ENCODE measurements at regions not wholly inside any gene's neighbourhood (a gene's known extent, or its start where the extent isn't known, plus 50 kb on each side); places are given as distances from the start of the nearest gene placed in this dataset.

DNA sequence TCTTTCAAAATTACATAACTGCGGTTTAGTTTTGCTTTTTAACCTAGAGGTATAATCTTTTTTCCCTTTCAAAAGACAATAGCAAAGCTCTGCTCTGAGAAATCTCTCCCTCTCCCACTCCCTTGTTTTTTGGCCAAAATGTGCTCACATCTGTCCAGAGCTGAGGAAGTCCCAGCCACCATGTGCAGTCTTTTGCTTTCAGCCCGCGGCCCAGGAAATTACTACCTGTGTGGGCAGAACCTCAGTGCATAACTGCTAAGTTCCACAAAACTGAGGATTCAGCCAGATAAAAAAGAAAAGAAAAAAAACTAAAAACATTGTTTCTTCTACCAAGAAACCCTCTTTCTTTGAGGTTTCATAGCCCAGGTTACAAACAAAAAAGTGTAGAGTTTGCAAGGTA, 115.0 kb upstream of the HGF start:
- TF ChIP-seq EZH2 (IDR thresholded peaks at IDR 0.05; ENCODE audit: borderline replicate concordance, low read length) = no peak
- TF ChIP-seq, protein P1, sequence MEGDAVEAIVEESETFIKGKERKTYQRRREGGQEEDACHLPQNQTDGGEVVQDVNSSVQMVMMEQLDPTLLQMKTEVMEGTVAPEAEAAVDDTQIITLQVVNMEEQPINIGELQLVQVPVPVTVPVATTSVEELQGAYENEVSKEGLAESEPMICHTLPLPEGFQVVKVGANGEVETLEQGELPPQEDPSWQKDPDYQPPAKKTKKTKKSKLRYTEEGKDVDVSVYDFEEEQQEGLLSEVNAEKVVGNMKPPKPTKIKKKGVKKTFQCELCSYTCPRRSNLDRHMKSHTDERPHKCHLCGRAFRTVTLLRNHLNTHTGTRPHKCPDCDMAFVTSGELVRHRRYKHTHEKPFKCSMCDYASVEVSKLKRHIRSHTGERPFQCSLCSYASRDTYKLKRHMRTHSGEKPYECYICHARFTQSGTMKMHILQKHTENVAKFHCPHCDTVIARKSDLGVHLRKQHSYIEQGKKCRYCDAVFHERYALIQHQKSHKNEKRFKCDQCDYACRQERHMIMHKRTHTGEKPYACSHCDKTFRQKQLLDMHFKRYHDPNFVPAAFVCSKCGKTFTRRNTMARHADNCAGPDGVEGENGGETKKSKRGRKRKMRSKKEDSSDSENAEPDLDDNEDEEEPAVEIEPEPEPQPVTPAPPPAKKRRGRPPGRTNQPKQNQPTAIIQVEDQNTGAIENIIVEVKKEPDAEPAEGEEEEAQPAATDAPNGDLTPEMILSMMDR (IDR thresholded peaks at IDR 0.05; ENCODE audit: low read length) = no peak
